Colonic mucosa (tissue), 4 donors: ENCODE measurements at regions not wholly inside any gene's neighbourhood (a gene's known extent, or its start where the extent isn't known, plus 50 kb on each side); places are given as distances from the start of the nearest gene placed in this dataset.

Experiments
- DNase-seq: peaks from one replicate; pipeline ENCODE4 v3.0.0-alpha.2; 2020
- H3K27ac ChIP-seq: fragments of 200-600 bp; one replicate; pipeline ENCODE4 v1.8.0; 2021
- H3K27me3 ChIP-seq: fragments of 200-600 bp; one replicate; pipeline ENCODE4 v1.8.0; 2021
- H3K36me3 ChIP-seq: fragments of 200-600 bp; one replicate; pipeline ENCODE4 v1.8.0; 2021
- H3K4me1 ChIP-seq: fragments of 200-600 bp; one replicate; pipeline ENCODE4 v1.8.0; 2021; ENCODE audit warnings: mild to moderate bottlenecking
- H3K4me3 ChIP-seq: fragments of 200-600 bp; one replicate; pipeline ENCODE4 v1.8.0; 2021
- H3K9ac ChIP-seq, 2 donors: one replicate each; pipeline ENCODE4 v1.7.0; 2013; ENCODE audit warnings: control low read depth in 2 of 2, low read depth in 2 of 2, low read length in 2 of 2
- H3K9me3 ChIP-seq: fragments of 200-600 bp; one replicate; pipeline ENCODE4 v1.8.0; 2021
- CTCF ChIP-seq: fragments of 200-600 bp; IDR thresholded peaks from one replicate; pipeline ENCODE4 v1.8.0; 2022; ENCODE audit warnings: antibody characterized with exemption, mild to moderate bottlenecking
- intact Hi-C: fragments of 100-400 bp; cut with DNase I; formaldehyde crosslinking; loops from one replicate; pipeline ENCODE4 v1.14.1; 2022
- donor health status: healthy.
- donor health status: DM: no; HTN: no; CAD: no.
- donor health status: DM: no; HTN: no; CAD: no.

GRCh38 chr21:24988941-24989340 lies 618.3 kb downstream of the MRPL39 start:
- Histone ChIP-seq H3K27ac (no peak overlapping the region), H3K9ac (no peak overlapping the region), H3K4me3 (no peak overlapping the region), H3K4me1 (no peaks in the 10 kb centered on the region), H3K36me3 (no peaks in the 10 kb centered on the region), H3K9me3 (no peaks in the 10 kb centered on the region), H3K27me3 (no peaks in the 10 kb centered on the region)
- no peak for DNase-seq
- TF ChIP-seq CTCF = no peak
- intact Hi-C loops = no loop called here

GRCh38 chr21:24976238-24976637 lies 631.0 kb downstream of the MRPL39 start:
- no peak for DNase-seq
- Histone ChIP-seq H3K27me3 (no peaks in the 10 kb centered on the region), H3K9ac (no peak overlapping the region), H3K4me3 (no peak overlapping the region), H3K36me3 (no peaks in the 10 kb centered on the region), H3K9me3 (no peaks in the 10 kb centered on the region), H3K27ac (no peak overlapping the region), H3K4me1 (no peaks in the 10 kb centered on the region)
- no peak for TF ChIP-seq CTCF
- intact Hi-C loops = no loop called here

- TF ChIP-seq CTCF = no peak
- no peaks in the 10 kb centered on the region for H3K36me3 ChIP-seq
- no peak overlapping the region for H3K27ac ChIP-seq
- no peak overlapping the region for H3K4me3 ChIP-seq
- H3K4me1 ChIP-seq = no peaks in the 10 kb centered on the region
- intact Hi-C loops = no loop called here
- H3K9me3 ChIP-seq = no peaks in the 10 kb centered on the region
- no peak for DNase-seq
- H3K27me3 ChIP-seq = no peaks in the 10 kb centered on the region
- H3K9ac ChIP-seq = no peak overlapping the region
These were observed 638.2 kb downstream of the MRPL39 start for GRCh38 chr21:24969068-24969467.

GRCh38 chr21:24955275-24955961 lies 651.9 kb downstream of the MRPL39 start:
- no peak overlapping the region for H3K9ac ChIP-seq
- no peak overlapping the region for H3K4me3 ChIP-seq
- TF ChIP-seq CTCF = no peak
- no peaks in the 10 kb centered on the region for H3K9me3 ChIP-seq
- H3K27ac ChIP-seq = no peak overlapping the region
- H3K27me3 ChIP-seq = no peaks in the 10 kb centered on the region
- no peaks in the 10 kb centered on the region for H3K36me3 ChIP-seq
- intact Hi-C loops = no loop called here
- H3K4me1 ChIP-seq = no peaks in the 10 kb centered on the region
- DNase-seq = no peak

GRCh38 chr21:24948186-24948585 lies 659.1 kb downstream of the MRPL39 start:
- intact Hi-C loops = no loop called here
- no peak overlapping the region for H3K9ac ChIP-seq
- no peak for TF ChIP-seq CTCF
- no peak overlapping the region for H3K4me3 ChIP-seq
- H3K27ac ChIP-seq = no peak overlapping the region
- H3K4me1 ChIP-seq = no peaks in the 10 kb centered on the region
- no peaks in the 10 kb centered on the region for H3K36me3 ChIP-seq
- H3K27me3 ChIP-seq = no peaks in the 10 kb centered on the region
- DNase-seq = no peak
- H3K9me3 ChIP-seq = no peaks in the 10 kb centered on the region
